SU-DHL-6 (cell line): ENCODE measurements at regions not wholly inside any gene's neighbourhood (a gene's known extent, or its start where the extent isn't known, plus 50 kb on each side); places are given as distances from the start of the nearest gene placed in this dataset.

Experiments
- H2AFZ ChIP-seq: fragments of 200-600 bp; sonication (generic); 2 replicates; pipeline ENCODE4 v1.6.1; 2014; ENCODE audit warnings: low read depth, mild to moderate bottlenecking, moderate library complexity, mixed read lengths, antibody characterized with exemption, low read length; ENCODE audit not compliant: severe bottlenecking
- H3F3A ChIP-seq: fragments of 200-600 bp; shearing (Covaris generic); 2 replicates; pipeline ENCODE4 v1.6.0; 2016; ENCODE audit warnings: antibody characterized with exemption, mild to moderate bottlenecking; ENCODE audit not compliant: insufficient read depth
- H3K27ac ChIP-seq: fragments of 200-600 bp; sonication (generic); 2 replicates; pipeline ENCODE4 v1.5.1; 2016; ENCODE audit warnings: low read depth, mild to moderate bottlenecking, low read length, moderate library complexity, mixed read lengths
- H3K27me3 ChIP-seq: fragments of 200-600 bp; sonication (generic), shearing (Covaris generic); 2 replicates; pipeline ENCODE4 v1.6.0; 2014; ENCODE audit warnings: mild to moderate bottlenecking, low read length
- H3K36me3 ChIP-seq: fragments of 200-600 bp; sonication (generic); 2 replicates; pipeline ENCODE4 v1.6.1; 2014; ENCODE audit warnings: mild to moderate bottlenecking, low read length, mixed read lengths
- H3K4me2 ChIP-seq: fragments of 300-600, 200-600 bp; shearing (Covaris generic), sonication (generic); 2 replicates; pipeline ENCODE4 v1.6.0; 2014; ENCODE audit warnings: low read length, low read depth, mild to moderate bottlenecking; ENCODE audit not compliant: poor library complexity, severe bottlenecking
- H3K4me3 ChIP-seq: fragments of 200-600 bp; sonication (generic); 2 replicates; pipeline ENCODE4 v1.5.1; 2014; ENCODE audit warnings: antibody characterized with exemption, low read length, mild to moderate bottlenecking, mixed read lengths; ENCODE audit not compliant: insufficient read depth, poor library complexity, severe bottlenecking
- H3K79me2 ChIP-seq: fragments of 200-600 bp; sonication (generic); 2 replicates; pipeline ENCODE4 v1.6.1; 2014; ENCODE audit warnings: mild to moderate bottlenecking, low read length, moderate library complexity; ENCODE audit not compliant: insufficient read depth
- H3K9ac ChIP-seq: fragments of 200-600 bp; sonication (generic); 2 replicates; pipeline ENCODE4 v1.7.0; 2014; ENCODE audit warnings: mild to moderate bottlenecking, low read length
- H3K9me2 ChIP-seq: fragments of 200-600 bp; sonication (generic); replicated peaks from 2 replicates; pipeline ENCODE4 v1.6.1; 2014; ENCODE audit warnings: low read length; ENCODE audit not compliant: insufficient read depth
- H3K9me3 ChIP-seq: fragments of 200-600 bp; sonication (generic); 2 replicates; pipeline ENCODE4 v1.6.1; 2014; ENCODE audit warnings: low read length, mixed read lengths; ENCODE audit not compliant: insufficient read depth
- H4K20me1 ChIP-seq: fragments of 200-600 bp; sonication (generic); 2 replicates; pipeline ENCODE4 v1.6.1; 2014; ENCODE audit warnings: low read depth, mild to moderate bottlenecking, antibody characterized with exemption, low read length, moderate library complexity, mixed read lengths
- EZH2phosphoT487 ChIP-seq: fragments of 200-600 bp; sonication (generic), shearing (Covaris generic); conservative IDR thresholded peaks from 2 replicates; pipeline ENCODE4 v1.6.1; 2018; ENCODE audit warnings: mild to moderate bottlenecking, antibody characterized with exemption, low read length, moderate library complexity, mixed read lengths
- TF ChIP-seq, protein P1 (sequence below): fragments of 200-600 bp; sonication (generic); IDR thresholded peaks from one replicate; pipeline ENCODE4 v1.5.1; 2017; ENCODE audit warnings: antibody characterized with exemption, mild to moderate bottlenecking, low read length, moderate library complexity; ENCODE audit not compliant: insufficient read depth, poor library complexity, severe bottlenecking

GRCh38 chr10:123480845-123481244, 185.3 kb upstream of the GPR26 start:
- no peak overlapping the region for H3K4me2 ChIP-seq
- TF ChIP-seq, protein P1, sequence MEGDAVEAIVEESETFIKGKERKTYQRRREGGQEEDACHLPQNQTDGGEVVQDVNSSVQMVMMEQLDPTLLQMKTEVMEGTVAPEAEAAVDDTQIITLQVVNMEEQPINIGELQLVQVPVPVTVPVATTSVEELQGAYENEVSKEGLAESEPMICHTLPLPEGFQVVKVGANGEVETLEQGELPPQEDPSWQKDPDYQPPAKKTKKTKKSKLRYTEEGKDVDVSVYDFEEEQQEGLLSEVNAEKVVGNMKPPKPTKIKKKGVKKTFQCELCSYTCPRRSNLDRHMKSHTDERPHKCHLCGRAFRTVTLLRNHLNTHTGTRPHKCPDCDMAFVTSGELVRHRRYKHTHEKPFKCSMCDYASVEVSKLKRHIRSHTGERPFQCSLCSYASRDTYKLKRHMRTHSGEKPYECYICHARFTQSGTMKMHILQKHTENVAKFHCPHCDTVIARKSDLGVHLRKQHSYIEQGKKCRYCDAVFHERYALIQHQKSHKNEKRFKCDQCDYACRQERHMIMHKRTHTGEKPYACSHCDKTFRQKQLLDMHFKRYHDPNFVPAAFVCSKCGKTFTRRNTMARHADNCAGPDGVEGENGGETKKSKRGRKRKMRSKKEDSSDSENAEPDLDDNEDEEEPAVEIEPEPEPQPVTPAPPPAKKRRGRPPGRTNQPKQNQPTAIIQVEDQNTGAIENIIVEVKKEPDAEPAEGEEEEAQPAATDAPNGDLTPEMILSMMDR: no peak
- TF ChIP-seq EZH2phosphoT487: no peak

GRCh38 chr10:123484722-123485121, 181.4 kb upstream of the GPR26 start:
- no peak overlapping the region for H3K4me3 ChIP-seq
- no peaks in the 10 kb centered on the region for H3K79me2 ChIP-seq
- H3K9ac ChIP-seq: no peak overlapping the region
- H3K27ac ChIP-seq: no peak overlapping the region
- H3K36me3 ChIP-seq: no peaks in the 10 kb centered on the region
- H3K9me2 ChIP-seq: no peaks in the 10 kb centered on the region
- no peaks in the 10 kb centered on the region for H3F3A ChIP-seq
- TF ChIP-seq, protein P1: no peak
- TF ChIP-seq EZH2phosphoT487: no peak
- H3K27me3 ChIP-seq: no peaks in the 10 kb centered on the region
- no peaks in the 10 kb centered on the region for H3K9me3 ChIP-seq
- H2AFZ ChIP-seq: no peak overlapping the region
- H3K4me2 ChIP-seq: no peak overlapping the region
- H4K20me1 ChIP-seq: no peaks in the 10 kb centered on the region

More at GRCh38 chr10:123480845-123481244, 185.3 kb upstream of the GPR26 start:
- no peaks in the 10 kb centered on the region for H3K9me3 ChIP-seq
- H3K79me2 ChIP-seq: no peaks in the 10 kb centered on the region
- H3K27me3 ChIP-seq: no peaks in the 10 kb centered on the region
- H3K9me2 ChIP-seq: no peaks in the 10 kb centered on the region
- no peak overlapping the region for H3K9ac ChIP-seq
- H3K27ac ChIP-seq: no peak overlapping the region
- H3K36me3 ChIP-seq: no peaks in the 10 kb centered on the region
- no peaks in the 10 kb centered on the region for H4K20me1 ChIP-seq
- H3K4me3 ChIP-seq: no peak overlapping the region
- no peak overlapping the region for H2AFZ ChIP-seq
- no peaks in the 10 kb centered on the region for H3F3A ChIP-seq

- H3K27ac ChIP-seq: no peak overlapping the region
- no peaks in the 10 kb centered on the region for H3K27me3 ChIP-seq
- no peaks in the 10 kb centered on the region for H3K9me3 ChIP-seq
- H3F3A ChIP-seq: no peaks in the 10 kb centered on the region
- H3K4me2 ChIP-seq: no peak overlapping the region
- no peaks in the 10 kb centered on the region for H4K20me1 ChIP-seq
- no peaks in the 10 kb centered on the region for H3K79me2 ChIP-seq
- H3K9ac ChIP-seq: no peak overlapping the region
- no peaks in the 10 kb centered on the region for H3K9me2 ChIP-seq
- no peak for TF ChIP-seq EZH2phosphoT487
- TF ChIP-seq, protein P1: no peak
- no peaks in the 10 kb centered on the region for H3K36me3 ChIP-seq
- H3K4me3 ChIP-seq: no peak overlapping the region
- H2AFZ ChIP-seq: no peak overlapping the region
Observed at GRCh38 chr10:123485341-123485960, 180.7 kb upstream of the GPR26 start.
